RWPE1 (cell line): ENCODE measurements at regions not wholly inside any gene's neighbourhood (a gene's known extent, or its start where the extent isn't known, plus 50 kb on each side); places are given as distances from the start of the nearest gene placed in this dataset.

Source experiments
- CTCF ChIA-PET: fragments of 350-600 bp; sonication (Branson Sonifier 250); formaldehyde crosslinking; extraction: SDS; loops from one replicate; lab custom pipeline; 2021; lab: Yijun Ruan, JAX
- POLR2A ChIA-PET: fragments of 400-600 bp; formaldehyde crosslinking; extraction: SDS; loops from one replicate; lab custom pipeline; 2020; ENCODE audit warnings: antibody characterized with exemption; ENCODE audit not compliant: low non-redundant PET; lab: Yijun Ruan, JAX
- DNase-seq: peaks from one replicate; pipeline ENCODE4 v3.0.0; 2012; ENCODE audit warnings: low spot score
- H3K27ac ChIP-seq: fragments of 450-650 bp; 2 replicates; pipeline ENCODE4 v1.5.1; 2017
- TF ChIP-seq, protein P1 (sequence below): fragments of 450-650 bp; conservative IDR thresholded peaks from 2 replicates; pipeline ENCODE4 v1.5.1; 2017; ENCODE audit warnings: low read depth, mild to moderate bottlenecking

DNA sequence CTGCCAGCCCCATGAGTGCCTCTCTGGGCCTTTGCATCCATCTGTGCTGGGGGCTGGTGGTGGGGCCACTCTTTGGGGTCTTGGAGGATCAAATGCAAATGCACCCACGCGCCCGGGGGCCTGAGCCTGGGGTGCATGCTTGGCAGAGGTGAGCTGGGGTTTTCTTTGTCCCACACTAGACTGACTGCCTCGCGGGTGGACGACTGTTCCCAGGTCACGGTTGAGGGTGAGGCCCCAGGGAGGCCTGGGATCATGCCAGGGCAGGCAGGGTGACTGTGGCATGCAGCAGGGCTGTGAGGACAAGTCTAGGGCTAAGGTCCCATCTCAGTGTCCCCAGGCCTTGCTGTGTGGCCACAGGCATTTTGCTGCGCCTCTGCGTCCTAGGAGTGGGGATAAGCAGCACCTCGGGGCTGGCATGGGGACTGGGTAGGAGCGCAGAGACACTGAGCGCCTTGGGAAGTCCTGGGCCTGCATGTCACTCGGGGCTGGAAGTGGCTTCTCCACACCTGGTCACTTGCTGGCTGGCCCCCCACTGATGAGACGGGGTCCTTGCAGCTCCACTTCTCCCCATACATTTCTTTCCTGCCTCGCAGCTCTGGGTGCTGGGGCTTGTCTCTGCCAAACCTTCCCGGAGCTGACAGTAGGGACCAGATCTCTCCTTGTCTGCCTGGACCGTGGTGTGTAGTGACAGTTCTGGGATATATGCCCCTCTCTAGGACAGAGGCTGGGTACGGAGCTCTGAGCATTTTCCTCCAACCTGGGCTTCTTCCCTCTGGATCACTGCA lies 133.1 kb downstream of the CTTN start:
- TF ChIP-seq, protein P1, sequence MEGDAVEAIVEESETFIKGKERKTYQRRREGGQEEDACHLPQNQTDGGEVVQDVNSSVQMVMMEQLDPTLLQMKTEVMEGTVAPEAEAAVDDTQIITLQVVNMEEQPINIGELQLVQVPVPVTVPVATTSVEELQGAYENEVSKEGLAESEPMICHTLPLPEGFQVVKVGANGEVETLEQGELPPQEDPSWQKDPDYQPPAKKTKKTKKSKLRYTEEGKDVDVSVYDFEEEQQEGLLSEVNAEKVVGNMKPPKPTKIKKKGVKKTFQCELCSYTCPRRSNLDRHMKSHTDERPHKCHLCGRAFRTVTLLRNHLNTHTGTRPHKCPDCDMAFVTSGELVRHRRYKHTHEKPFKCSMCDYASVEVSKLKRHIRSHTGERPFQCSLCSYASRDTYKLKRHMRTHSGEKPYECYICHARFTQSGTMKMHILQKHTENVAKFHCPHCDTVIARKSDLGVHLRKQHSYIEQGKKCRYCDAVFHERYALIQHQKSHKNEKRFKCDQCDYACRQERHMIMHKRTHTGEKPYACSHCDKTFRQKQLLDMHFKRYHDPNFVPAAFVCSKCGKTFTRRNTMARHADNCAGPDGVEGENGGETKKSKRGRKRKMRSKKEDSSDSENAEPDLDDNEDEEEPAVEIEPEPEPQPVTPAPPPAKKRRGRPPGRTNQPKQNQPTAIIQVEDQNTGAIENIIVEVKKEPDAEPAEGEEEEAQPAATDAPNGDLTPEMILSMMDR, result no peak
- no peak for DNase-seq
- POLR2A ChIA-PET, result no interaction called here
- CTCF ChIA-PET, result interaction anchor here (1.0 kb wide), 1 partner anchor 10 kb away, joined by 3 read pairs; no protein-coding TSS in a partner anchor
- H3K27ac ChIP-seq, result no peak overlapping the region

- TF ChIP-seq, protein P1, result no peak
- ChIA-PET CTCF (no interaction called here), POLR2A (no interaction called here)
- DNase-seq, result no peak
- H3K27ac ChIP-seq, result no peak overlapping the region
Measured at GRCh38 chr11:70532066-70532440, 133.7 kb downstream of the CTTN start.

DNA sequence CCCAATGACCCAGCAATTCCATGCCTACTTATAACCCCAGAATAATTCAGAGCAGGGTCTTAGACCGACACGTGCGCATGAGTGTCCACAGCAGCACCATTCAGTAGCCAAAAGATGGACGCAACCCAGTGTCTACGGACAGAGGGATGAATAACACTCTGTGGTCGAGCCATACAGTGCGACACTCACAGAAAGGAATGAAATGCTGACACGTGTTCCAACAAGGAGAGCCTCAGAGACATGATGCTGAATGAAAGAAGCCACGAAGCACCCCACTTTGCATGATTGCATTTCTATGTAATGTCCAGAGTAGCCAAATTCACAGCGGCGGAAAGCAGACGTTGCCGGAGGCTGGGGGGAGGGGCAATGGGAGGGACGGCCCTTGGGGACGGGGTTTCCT lies 134.4 kb downstream of the CTTN start:
- ChIA-PET CTCF (no interaction called here), POLR2A (no interaction called here)
- no peak overlapping the region for H3K27ac ChIP-seq
- TF ChIP-seq, protein P1, result no peak
- no peak for DNase-seq

GRCh38 chr11:70535191-70535971 lies 137.1 kb downstream of the CTTN start:
- TF ChIP-seq, protein P1, result no peak
- H3K27ac ChIP-seq, result no peak overlapping the region
- DNase-seq, result no peak
- POLR2A ChIA-PET, result no interaction called here
- CTCF ChIA-PET, result interaction anchor here (0.5 kb wide), 1 partner anchor 32 kb away, joined by 3 read pairs; no protein-coding TSS in a partner anchor

- TF ChIP-seq, protein P1, result no peak
- DNase-seq, result no peak
- ChIA-PET POLR2A (no interaction called here), CTCF (no interaction called here)
- no peak overlapping the region for H3K27ac ChIP-seq
Measured at GRCh38 chr11:70536051-70536877, 137.9 kb downstream of the CTTN start.
